Panc1 (cell line): ENCODE measurements at regions not wholly inside any gene's neighbourhood (a gene's known extent, or its start where the extent isn't known, plus 50 kb on each side); places are given as distances from the start of the nearest gene placed in this dataset.

Experiments
- ATAC-seq: fragments of 200-7000 bp; cut with Tn5 transposase; 2 replicates; pipeline ENCODE4 v1.9.1; 2020; ENCODE audit warnings: mild to moderate bottlenecking, moderate library complexity
- BruUV-seq: library from RNA; stranded (reverse); fragments of 400-500 nt; replicated peaks from 2 replicates; lab custom pipeline; 2021; lab: Mats Ljungman, UMichigan
- CTCF ChIA-PET: fragments of 300-600 bp; sonication (Branson Sonifier 250); formaldehyde crosslinking; loops from one replicate; lab custom pipeline; 2022; ENCODE audit warnings: antibody characterized with exemption; lab: Charles Lee
- POLR2A ChIA-PET: fragments of 300-600 bp; sonication (Branson Sonifier 250); formaldehyde crosslinking; loops from one replicate; lab custom pipeline; 2022; ENCODE audit warnings: antibody characterized with exemption; lab: Charles Lee
- DNase-seq: peaks from one replicate; pipeline ENCODE4 v3.0.0-alpha.2; 2010; ENCODE audit warnings: low read depth, low spot score
- H3K27ac ChIP-seq: 2 replicates; pipeline ENCODE4 v1.5.1; 2011; ENCODE audit warnings: mild to moderate bottlenecking, low read length, inconsistent platforms
- H3K27me3 ChIP-seq: fragments of 200-500 bp; sonication (Bioruptor generic); 2 replicates; pipeline ENCODE4 v1.6.0; 2014; ENCODE audit warnings: low read length, inconsistent platforms; ENCODE audit not compliant: control insufficient read depth, insufficient read depth
- H3K36me3 ChIP-seq: fragments of 200-500 bp; sonication (Bioruptor generic); 2 replicates; pipeline ENCODE4 v1.5.1; 2014; ENCODE audit warnings: inconsistent platforms, mild to moderate bottlenecking, low read length, moderate library complexity; ENCODE audit not compliant: control insufficient read depth, insufficient read depth
- H3K4me1 ChIP-seq: 2 replicates; pipeline ENCODE4 v1.5.1; 2011; ENCODE audit warnings: inconsistent platforms, mild to moderate bottlenecking, low read length, moderate library complexity; ENCODE audit not compliant: control insufficient read depth, insufficient read depth
- H3K4me3 ChIP-seq, 2 experiments: 2 replicates each; pipeline ENCODE4 v1.5.1; 2011 to 2012; ENCODE audit warnings: low read depth in 2 of 2, low read length in 2 of 2, mild to moderate bottlenecking in 2 of 2, inconsistent platforms in 1 of 2, moderate library complexity in 1 of 2
- H3K9me3 ChIP-seq: fragments of 200-500 bp; sonication (Bioruptor generic); 2 replicates; pipeline ENCODE4 v1.5.1; 2014; ENCODE audit warnings: low read depth, mild to moderate bottlenecking, inconsistent platforms, low read length, moderate library complexity; ENCODE audit not compliant: control insufficient read depth, insufficient read depth
- CTCF ChIP-seq: fragments of 450-650 bp; IDR thresholded peaks from 2 replicates; pipeline ENCODE4 v1.5.1; 2017; ENCODE audit warnings: mild to moderate bottlenecking
- POLR2AphosphoS5 ChIP-seq: IDR thresholded peaks from 2 replicates; pipeline ENCODE4 v1.6.1; 2012; ENCODE audit warnings: mild to moderate bottlenecking, low read depth, low read length, moderate library complexity
- REST ChIP-seq, 2 experiments: IDR thresholded peaks; 2 replicates each; pipeline ENCODE4 v1.6.1; 2011 to 2012; ENCODE audit warnings: low read depth in 2 of 2, control low read depth in 1 of 2, low read length in 1 of 2, mild to moderate bottlenecking in 1 of 2, moderate library complexity in 1 of 2; ENCODE audit not compliant: insufficient read depth in 1 of 2
- SIN3A ChIP-seq: IDR thresholded peaks from 2 replicates; pipeline ENCODE4 v1.6.1; 2012; ENCODE audit warnings: low read depth, mild to moderate bottlenecking, low read length, moderate library complexity, borderline replicate concordance; ENCODE audit not compliant: insufficient read depth
- TCF7L2 ChIP-seq: IDR thresholded peaks from 2 replicates; pipeline ENCODE4 v1.6.1; 2011; ENCODE audit warnings: mild to moderate bottlenecking, low read depth, low read length, inconsistent platforms
- in situ Hi-C: cut with HindIII; loops from 2 replicates; pipeline ENCODE4 v1.10.0; 2016; ENCODE audit warnings: low sequenced_read_pairs, low pct_unique_long_range_greater_than_20kb
- intact Hi-C: fragments of 100-400 bp; cut with micrococcal nuclease; formaldehyde crosslinking; loops from one replicate; pipeline ENCODE4 v1.10.0; 2022; ENCODE audit not compliant: unreplicated experiment

- BruUV-seq = no TSS peak
- Histone ChIP-seq H3K4me1 (no peaks in the 10 kb centered on the region), H3K36me3 (no peaks in the 10 kb centered on the region), H3K4me3 (no peak overlapping the region), H3K27ac (no peak overlapping the region), H3K27me3 (no peaks in the 10 kb centered on the region; the same call in 1 of the 2 replicates), H3K9me3 (no peaks in the 10 kb centered on the region)
- no peak for DNase-seq
- ATAC-seq = no peak
- CTCF ChIA-PET = interaction anchor here (0.6 kb wide), 1 partner anchor 207 kb away, joined by 6 read pairs; no protein-coding TSS in a partner anchor
- TF ChIP-seq CTCF = no peak
- no peak for TF ChIP-seq REST (IDR thresholded peaks at IDR 0.05; ENCODE audit: insufficient read depth in 1 of 2, low read depth in 2 of 2, low read length in 1 of 2)
- no peak for TF ChIP-seq SIN3A
- no peak for TF ChIP-seq POLR2AphosphoS5
- no peak for TF ChIP-seq TCF7L2
- POLR2A ChIA-PET = no interaction called here
- in situ Hi-C loops = no loop called here
- intact Hi-C loops = no loop called here
These were observed 76.0 kb upstream of the VANGL1 start for GRCh38 chr1:115565791-115566190.

DNA sequence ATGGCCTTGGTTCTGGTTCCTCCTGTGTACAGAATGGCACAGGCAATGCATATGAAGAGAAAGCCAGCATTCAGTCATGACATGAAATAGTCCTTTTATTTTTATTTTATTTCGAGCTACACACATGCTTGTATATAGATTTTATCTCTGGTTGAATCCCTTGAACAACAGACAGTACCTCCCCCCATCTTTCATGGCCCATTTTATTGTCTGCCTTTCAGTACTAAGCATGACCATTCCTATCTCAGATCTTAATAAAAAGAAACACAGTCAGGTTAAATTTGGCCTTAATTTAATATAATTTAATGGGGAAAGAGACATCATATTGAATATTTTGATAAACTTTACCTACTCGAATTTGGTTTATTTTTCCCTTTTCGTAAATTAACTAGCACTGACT, 76.4 kb upstream of the VANGL1 start:
- Histone ChIP-seq H3K4me3 (no peak overlapping the region), H3K4me1 (no peaks in the 10 kb centered on the region), H3K9me3 (no peaks in the 10 kb centered on the region), H3K27ac (no peak overlapping the region), H3K27me3 (no peaks in the 10 kb centered on the region; the same call in 1 of the 2 replicates), H3K36me3 (no peaks in the 10 kb centered on the region)
- DNase-seq (no peak), ATAC-seq (no peak)
- POLR2A ChIA-PET = no interaction called here
- intact Hi-C loops (no loop called here), in situ Hi-C loops (no loop called here)
- CTCF ChIA-PET = no interaction called here
- no peak for TF ChIP-seq CTCF
- no peak for TF ChIP-seq REST (IDR thresholded peaks at IDR 0.05; ENCODE audit: insufficient read depth in 1 of 2, low read depth in 2 of 2, low read length in 1 of 2)
- TF ChIP-seq SIN3A = no peak
- no peak for TF ChIP-seq TCF7L2
- no peak for TF ChIP-seq POLR2AphosphoS5
- no TSS peak for BruUV-seq
